Dedifferentiated amniotic fluid mesenchymal stem cell (primary cell): ENCODE measurements at regions not wholly inside any gene's neighbourhood (a gene's known extent, or its start where the extent isn't known, plus 50 kb on each side); places are given as distances from the start of the nearest gene placed in this dataset.
"Not testable (repeated sequence)": the region's sequence is repeated elsewhere in the genome, so short reads cannot be mapped to it uniquely, and the experiment has no call there.

Experiments
- DNase-seq: peaks from one replicate; pipeline ENCODE4 v3.0.0-alpha.2; 2016; ENCODE audit errors: extremely low spot score

DNA sequence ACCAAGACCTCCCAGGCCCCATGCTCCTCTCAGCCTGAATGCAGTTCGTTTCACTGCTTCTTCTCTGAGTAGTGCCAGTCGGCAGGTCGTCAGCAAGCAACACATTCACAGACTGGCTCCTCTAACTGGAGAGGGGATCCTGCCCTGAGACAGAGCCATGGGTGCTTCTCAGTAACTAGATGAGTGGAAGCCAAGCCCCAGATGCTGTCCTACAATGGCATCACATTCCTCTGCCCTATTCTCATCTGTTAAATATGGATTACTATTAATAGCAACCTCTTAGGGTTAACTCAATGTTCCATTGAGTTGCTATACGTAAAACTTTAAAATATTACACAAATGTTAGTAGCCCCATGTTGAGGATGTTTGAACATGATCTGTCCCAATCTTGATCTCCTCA, 84.2 kb upstream of the S1PR1 start:
- no peak for DNase-seq

DNA sequence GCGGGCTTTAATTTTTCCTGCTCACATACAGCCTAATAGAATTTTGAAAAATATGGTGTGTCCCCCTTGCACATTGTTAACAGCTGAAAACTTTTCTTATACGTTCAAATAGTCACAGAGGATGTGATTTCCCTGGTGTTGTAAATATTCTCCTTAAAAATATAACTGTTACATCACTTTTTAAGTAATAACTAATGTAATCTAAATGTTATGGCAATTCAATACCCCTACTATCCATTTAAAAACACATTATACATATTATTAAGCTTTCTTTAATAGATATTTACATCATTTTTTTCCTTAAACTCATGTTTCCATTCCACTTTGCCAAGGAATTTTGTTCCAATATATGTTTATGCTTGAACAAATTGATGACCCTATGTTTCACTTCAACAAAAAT, 85.5 kb upstream of the S1PR1 start:
- no peak for DNase-seq

DNA sequence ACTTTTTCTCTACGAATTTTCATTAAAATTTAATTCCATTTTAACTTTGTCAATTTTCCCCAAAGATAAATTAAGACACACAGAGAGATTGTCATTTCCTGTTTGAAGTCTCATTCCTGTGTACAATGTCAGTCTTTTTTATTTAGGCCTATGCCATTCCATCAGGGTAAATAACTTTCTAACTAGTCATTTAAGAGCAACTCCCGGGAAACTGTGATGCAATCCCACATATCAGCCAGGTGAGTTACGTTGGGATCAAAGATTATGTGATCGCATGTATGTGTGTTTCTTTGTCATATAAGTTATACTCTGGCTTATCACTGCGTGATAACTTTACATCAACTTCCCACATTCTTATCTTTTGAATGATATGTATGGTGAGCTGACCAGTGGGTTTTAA, 86.1 kb upstream of the S1PR1 start:
- DNase-seq, result no peak

DNA sequence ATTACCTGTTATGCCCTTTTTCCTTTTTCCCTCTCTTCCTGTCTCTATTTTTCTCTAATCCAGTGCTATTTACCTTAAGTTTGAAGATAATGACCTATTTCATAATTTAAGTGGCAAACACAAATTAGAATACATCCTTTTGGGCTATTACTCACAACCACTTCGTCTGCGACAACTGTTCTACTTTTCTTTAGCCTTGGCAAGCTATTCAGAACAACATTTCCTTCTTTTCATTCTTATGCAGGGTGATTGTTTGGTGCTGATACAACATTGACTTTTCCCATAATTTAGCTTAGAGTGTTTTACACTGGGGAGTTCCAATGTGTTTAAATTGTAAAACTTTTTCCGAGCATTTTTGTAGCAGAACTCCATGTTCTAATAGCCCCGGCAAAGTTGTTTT, 86.6 kb upstream of the S1PR1 start:
- no peak for DNase-seq

DNA sequence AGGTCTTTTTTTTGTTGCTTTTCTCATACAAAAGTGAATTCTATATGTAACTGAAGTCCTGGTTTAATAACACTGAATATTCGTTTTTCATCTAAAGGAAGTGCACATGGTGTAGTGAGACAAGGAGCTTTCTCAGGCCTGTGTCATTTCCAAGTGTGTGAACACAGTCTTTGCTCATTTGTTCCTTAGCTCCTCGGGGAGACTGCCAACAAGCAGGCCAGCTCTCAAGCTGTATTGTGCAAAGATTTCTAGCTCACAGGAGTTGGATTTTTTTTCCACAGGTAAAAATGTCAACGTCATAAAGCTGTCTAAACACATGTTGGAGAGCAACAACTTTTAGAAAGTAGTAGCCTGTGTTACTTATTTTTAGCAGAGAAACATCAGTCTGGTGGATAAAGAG, 87.8 kb upstream of the S1PR1 start:
- DNase-seq, result no peak

DNA sequence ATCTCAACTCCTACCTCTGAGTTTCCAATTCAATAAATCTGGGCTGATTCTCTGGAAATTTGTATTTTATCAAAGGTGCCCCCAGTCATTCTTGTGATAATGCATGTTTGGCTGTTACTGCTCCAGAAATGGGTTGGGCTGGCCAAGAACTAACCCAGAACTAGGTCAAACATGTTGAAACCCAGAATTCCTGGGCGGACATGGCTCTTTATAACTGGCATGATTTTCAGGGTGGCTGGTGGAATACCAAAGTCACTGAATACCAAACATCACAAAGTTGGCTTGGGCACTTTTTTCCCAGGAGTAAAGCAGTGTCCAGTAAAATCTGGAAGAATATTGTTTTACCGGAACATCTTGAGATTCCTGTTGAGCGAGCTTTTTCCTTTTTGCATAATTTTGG, 89.4 kb upstream of the S1PR1 start:
- DNase-seq, result no peak

DNA sequence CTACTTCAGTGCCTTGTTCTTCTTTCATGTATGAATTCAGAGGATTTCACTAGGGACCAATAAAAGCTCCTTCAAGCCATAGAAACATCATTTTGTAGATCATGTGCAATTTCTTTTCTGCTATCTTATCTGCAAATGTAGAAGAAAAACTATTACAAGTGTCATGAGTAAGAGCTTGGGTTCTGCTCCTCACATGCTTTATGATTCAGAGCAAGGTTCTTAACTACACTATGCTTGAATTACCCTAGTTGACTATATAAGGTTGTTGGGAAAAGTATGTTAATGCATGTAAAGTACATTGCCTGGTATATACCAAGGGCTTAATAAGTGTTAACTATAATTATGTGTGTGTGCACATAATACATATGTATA, 91.4 kb upstream of the S1PR1 start:
- DNase-seq, result no peak

DNA sequence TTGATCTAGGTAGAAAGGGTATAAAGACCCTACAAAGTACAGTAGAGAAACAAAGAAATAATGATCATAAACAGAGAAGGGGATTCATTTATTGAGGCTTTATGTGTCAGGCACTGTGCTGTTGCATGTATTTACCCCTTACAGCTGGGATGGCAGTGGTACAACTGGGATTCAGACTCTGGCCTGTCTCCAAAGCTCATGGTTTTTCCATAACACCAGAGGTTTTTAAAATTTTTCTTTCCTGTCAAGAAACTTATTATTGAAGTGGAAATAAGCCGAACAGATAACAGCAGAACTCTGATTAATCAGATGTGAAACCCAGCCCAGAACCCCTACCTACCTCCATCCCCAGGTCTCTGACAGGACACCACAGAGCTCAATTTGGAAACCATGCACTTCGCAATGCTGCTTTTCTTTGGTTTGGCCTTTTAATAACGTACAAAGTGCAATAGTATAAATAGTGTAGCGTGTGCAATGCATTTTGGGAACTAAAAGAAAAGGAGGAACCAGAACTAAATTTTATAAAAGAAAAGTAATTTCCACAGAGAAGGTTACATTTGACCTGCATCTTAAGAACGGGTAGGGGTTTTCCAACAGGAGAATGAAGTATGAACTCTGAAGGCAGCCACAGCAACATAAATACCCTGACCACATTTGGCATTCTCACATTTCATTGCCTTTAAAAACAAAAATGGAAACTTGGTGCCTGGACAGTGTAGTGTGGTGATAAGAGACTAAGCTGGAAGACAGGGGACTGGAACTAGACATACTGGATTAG, 92.0 kb upstream of the S1PR1 start:
- DNase-seq, result no peak

DNA sequence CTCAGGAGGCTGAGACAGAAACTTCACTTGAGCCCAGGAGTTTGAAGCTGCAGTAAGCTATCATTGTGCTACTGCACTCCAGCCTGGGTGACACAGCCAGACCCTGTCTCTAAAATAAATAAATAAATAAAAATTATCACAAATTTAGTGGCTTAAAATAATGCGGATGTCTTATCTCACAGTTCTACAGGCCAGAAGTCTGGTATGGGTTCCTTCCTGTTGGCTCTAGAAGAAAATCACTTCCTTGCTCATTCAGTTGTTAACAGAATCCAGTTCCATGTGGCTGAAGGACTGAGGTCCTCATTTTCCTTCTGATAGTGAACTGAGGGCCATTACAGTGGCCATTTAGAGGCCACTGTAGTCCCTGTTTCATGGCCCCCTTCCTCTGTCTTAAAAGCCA, 94.6 kb upstream of the S1PR1 start:
- DNase-seq, result no peak

DNA sequence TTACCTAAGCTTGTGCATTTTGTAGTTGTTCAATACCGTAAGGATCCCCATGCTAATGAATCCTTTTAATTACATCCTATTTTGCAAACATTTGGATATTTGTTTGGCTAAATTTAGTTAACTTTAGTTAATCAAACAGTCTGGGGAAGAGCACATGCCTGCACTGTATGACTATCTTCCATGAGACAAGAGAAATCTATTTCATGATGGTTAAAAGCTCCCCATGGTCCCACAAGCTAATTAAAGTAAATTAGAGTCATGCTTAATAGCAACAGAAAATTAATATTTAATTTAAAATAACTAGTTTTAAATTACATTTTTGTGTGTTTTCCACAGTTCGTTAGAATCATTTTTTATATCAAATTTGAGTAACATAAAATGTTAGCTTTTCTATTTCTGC, 95.4 kb upstream of the S1PR1 start:
- no peak for DNase-seq

DNA sequence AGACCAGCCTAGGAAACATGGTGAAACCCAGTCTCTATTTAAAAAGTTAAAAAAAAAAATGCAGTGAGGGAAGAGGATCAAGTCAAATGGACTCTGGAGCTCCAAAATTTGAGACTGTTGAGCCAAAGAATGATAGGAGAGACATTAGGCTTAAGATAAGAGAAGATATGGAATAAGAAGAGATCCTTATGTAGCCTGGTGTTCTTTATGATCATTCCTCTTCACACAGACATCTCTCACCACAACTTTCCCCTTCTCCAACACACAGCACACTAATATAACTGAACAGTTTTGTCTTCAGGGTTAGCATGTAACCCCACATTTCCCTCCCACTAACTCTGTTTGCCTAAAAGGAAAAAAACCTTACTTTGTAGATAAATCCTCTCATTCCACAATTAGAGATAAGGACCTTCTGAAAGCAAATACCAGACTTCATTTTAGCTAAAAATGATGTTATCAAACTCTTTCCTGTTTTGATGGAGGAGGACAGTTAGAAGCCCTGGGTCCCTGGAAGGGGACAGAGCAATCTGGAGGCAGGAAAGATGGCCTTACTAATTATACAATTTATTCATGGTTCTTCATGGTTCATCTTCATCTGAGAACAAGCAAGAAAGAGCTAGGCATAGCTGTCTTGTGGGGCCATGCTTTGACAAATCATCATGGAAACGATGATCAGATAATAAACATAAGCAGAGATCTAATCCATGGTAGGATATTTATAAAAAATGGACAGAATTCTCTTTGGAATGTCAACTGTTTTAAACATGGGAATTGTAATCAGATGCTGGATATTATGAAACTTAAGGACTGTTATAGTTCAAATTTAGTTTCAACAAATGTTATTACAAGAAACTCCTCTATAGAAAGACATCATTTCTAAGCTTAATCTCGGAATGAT, 96.7 kb upstream of the S1PR1 start:
- no peak for DNase-seq

DNA sequence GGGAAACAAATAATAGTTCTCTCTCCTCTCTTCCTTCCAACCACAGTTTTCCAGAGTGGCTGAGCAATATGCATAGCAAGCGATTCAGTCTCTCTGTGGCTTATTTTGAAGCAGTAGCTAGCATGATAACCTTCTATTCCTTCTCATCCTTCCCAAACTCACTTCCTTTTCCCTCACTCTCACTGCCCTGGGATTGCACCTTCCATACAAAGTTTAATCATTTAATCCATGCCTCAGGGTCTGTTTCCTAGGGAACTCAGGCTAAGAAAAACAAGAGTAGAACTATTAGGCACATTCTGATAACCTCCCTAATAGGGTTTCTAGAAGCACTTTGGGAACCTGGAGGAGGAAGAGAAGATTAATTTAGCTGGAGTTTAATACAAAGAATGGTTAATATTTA, 97.7 kb upstream of the S1PR1 start:
- no peak for DNase-seq

DNA sequence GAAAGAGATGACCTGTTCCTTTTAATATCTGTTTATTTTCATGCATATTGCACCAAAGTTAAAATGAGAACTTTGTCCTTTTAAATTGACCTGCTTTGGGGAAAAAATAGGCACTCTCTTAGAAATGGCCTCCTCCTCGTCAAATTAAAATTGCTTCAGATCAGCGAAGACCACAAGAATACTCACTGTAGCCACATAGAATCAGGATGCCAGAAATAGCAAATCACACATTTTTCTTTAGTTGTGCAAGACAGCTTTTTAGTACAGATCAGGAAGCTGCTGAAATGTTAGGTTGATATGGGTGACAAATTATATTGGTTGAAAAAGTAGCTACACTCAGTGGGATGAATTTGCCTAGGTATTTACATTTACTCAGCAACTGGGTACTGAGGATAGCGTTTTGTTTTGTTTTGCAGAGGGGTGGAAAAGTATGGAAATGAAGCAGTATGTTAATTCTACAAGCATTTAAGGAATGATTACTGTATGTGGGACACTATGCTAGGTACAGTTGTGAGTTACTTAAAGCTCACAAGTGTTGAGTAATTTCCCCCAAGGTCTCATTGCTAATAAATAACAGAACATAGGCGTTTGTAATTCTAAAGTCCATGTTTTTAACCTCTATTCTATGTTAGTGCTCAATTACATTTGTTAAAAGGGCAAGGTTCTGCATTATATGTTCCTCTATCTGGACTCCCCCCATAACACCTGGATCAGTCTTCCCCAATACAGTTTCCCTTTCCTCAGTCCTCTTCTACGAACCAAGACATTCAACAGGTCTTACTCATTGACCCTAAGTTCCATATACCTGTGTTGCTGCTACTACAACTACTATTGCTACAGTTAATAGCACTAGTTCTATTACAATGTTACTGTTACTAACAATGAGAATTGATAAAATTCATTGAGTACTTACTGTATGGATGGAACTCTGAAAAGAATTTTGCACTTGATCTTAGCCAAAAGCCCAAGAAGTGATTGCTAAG, 99.4 kb upstream of the S1PR1 start:
- peak; percentile 40 for DNase-seq

DNA sequence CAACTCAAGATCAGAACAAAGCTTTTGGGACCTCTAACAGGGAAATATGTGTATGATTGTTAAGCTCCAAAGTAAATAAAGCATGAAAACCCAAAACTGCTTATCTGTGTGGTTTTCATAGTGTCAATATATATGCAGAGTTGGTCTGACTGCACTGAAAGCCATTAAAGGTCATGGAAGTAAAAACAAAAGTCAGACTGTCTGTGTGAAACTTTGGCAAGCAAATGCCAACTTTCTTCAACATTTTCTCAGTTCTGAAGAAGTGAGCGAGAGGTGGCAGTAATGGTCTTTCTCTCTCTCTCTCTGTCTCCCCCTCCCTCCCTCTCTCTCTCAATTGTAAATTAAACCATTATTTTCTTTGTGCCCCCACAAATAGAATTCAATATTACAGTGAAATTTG, 100.1 kb upstream of the S1PR1 start:
- no peak for DNase-seq

DNA sequence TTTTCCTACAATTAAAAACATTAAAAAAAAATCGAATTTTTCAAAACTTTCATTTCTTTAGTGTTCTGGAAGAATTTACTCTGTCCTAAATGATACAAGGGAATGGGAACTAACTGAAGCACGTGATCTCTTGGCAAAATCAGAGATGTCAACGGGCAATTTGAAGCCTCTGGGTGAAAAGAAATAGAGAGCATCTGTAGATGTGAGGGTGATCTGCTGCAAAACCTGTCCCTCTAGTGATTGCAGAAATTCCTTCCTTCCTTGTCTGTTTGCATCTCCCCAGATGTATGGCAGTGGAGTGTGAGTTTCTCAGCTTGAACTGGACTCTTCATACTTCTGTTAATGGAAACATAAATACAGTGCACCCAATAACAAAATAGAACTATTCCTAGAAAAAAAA, 100.5 kb upstream of the S1PR1 start:
- DNase-seq, result no peak

DNA sequence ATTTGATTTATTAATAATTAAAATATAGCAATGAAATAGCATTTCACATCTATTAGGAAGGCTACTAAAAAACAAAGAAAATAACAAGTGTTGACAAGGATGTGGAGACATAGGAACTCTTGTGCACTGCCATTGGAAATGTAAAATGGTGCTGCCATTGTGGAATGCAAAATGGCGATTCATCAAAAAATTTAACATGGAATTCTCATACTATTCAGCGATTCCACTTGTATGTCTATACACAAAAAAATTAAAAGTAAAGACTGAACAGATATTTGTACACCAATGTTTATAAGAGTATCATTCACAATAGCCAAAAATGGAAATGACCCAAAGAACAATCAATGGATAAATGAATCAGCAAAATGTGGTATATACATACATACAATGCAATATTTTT, 101.3 kb upstream of the S1PR1 start:
- no peak for DNase-seq

DNA sequence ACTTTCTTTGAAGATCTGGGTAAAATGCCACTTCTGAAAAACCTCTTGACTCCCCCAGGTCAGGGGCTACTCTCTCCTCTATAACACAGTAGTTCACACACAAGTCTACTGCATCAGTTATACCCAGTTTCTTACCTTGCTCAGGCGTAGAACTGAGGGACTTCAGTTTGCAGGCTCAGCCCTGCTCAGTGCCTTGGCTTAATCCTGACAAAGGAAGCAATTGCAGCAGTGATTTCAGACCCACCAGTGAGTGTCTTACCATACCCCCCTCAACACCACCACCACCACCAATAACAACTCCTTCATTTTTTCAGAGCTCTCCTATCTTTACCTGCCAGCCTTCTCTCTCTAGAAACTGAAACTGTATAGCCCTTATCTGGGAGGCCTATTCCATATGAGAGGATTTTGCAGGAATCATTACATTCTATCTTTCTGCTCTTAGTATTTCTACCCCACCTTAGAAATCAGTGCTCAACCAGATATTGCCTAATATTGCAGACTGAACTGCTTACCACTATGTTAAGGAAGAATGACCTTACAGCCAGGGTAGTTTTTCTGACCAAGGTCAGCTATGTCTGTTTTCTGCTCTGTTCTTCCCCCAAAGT, 105.5 kb upstream of the S1PR1 start:
- no peak for DNase-seq

DNA sequence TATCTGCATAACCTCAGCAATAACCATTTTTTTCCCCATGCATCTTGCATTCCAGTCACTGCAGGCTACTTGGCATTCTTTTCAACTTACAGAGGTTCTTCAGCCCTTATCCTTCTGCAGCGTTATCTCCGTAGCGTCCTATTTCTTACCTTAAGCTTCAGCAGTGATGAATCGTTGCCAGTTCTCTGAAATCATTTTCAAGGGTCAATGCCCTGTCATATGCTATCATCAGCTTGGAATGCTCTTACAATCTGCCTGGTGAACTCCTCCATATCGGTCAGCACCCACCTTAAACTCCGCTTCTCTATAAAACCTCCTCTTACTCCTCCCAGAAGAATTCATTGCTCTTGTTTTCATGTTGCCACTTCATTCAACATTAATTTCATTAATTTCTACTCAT, 105.1 kb upstream of the DPH5 start:
- DNase-seq, result no peak

DNA sequence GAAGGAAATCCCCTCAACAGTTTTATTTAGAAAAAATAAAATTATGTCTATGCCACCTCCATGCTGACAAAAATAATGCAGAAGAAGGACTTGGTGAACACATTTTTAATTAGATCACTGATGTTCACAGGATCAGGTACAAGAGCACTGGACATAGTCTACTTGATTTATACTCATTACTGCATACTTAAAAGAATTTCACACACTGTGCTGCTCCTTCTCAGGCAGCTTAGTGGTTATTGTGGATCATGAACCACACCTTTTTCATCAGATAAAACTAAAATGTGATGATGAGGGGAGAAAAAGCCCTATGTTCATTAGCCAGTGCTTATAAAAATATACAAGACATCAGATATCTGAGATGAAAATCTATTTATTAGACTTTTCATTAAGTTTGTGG, 103.3 kb upstream of the DPH5 start:
- no peak for DNase-seq

DNA sequence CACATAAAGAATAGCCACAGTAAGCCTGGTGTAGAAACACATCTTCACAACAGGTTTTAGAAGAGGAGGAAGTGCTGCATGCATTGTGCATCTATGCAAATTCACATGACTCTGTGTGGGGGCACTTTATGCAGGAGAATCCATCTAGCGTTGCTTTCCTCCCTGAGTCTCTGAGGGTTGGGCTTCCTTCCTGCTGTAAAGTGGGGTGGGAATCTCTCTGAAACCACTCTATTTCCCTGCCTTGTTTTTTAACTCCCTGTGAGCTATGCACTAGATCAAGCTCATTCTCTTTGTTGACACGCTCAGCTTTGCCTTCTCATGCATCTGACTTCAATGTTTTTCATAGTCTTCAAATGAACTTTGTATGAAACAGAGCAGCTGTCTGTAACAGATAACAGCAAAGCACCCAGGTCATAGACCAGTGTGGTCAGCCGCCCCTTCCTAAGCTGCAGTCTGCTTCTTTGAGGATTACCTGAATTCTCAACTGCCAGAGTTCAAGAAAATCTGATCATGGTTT, 102.7 kb upstream of the DPH5 start:
- no peak for DNase-seq

DNA sequence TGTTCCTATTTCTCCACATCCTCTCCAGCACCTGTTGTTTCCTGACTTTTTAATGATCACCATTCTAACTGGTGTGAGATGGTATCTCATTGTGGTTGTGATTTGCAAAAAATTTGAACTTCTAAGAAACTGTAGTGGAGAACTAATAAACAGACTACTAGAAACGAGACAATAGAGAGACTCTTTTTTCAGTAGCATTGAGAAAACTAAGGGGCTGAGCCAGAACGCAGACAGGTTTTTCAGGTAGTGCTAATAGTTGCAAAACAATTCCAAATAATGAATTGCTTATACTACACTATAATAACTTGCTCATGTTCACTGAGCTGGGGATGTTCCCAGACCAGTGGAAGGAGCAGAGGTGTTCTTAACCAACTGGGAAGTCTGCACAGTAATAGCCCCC, 98.8 kb upstream of the DPH5 start:
- no peak for DNase-seq

DNA sequence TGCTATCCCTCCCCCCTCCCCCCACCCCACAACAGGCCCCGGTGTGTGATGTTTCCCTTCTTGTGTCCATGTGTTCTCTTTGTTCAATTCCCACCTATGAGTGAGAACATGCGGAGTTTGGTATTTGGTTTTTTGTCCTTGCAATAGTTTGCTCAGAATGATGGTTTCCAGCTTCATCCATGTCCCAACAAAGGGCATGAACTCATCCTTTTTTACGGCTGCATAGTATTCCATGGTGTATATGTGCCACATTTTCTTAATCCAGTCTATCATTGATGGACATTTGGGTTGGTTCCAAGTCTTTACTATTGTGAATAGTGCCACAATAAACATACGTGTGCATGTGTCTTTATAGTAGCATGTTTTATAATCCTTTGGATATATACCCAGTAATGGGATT, 98.3 kb upstream of the DPH5 start:
- DNase-seq, result not testable (repeated sequence)
